Bronchial epithelial cell (primary cell): ENCODE measurements at regions not wholly inside any gene's neighbourhood (a gene's known extent, or its start where the extent isn't known, plus 50 kb on each side); places are given as distances from the start of the nearest gene placed in this dataset.
A peak's percentile ranks its signal among the peaks of the same experiment; 100 is the strongest.
"Not testable (repeated sequence)": the region's sequence is repeated elsewhere in the genome, so short reads cannot be mapped to it uniquely, and the experiment has no call there.

Source experiments
- DNase-seq: peaks from one replicate; pipeline ENCODE4 v3.0.0-alpha.2; 2010; ENCODE audit warnings: low read depth
- FAIRE-seq: peaks from 2 replicates; lab custom pipeline; 2011; peaks lifted over from hg19 to GRCh38; lab: Jason Lieb, UNC
- H3K27me3 ChIP-seq: 2 replicates; pipeline ENCODE4 v1.5.1; 2011; ENCODE audit warnings: low read length; ENCODE audit not compliant: control insufficient read depth, insufficient read depth
- H3K36me3 ChIP-seq: 2 replicates; pipeline ENCODE4 v1.5.1; 2011; ENCODE audit warnings: low read length; ENCODE audit not compliant: control insufficient read depth, insufficient read depth
- H3K4me3 ChIP-seq: 2 replicates; pipeline ENCODE4 v1.5.1; 2011; ENCODE audit warnings: mild to moderate bottlenecking, low read depth, low read length, control low read depth
- CTCF ChIP-seq: IDR thresholded peaks from 2 replicates; pipeline ENCODE4 v1.5.1; 2011; ENCODE audit warnings: mild to moderate bottlenecking, moderate library complexity, low read length, control low read depth, inconsistent platforms; ENCODE audit not compliant: insufficient read depth, severe bottlenecking

- TF ChIP-seq CTCF, result no peak
- no peak overlapping the region for H3K4me3 ChIP-seq
- FAIRE-seq (no peak), DNase-seq (no peak)
- H3K36me3 ChIP-seq, result no peaks in the 10 kb centered on the region
- H3K27me3 ChIP-seq, result no peaks in the 10 kb centered on the region
These were observed 292.8 kb upstream of the PMFBP1 start for GRCh38 chr16:72464597-72465368.

GRCh38 chr16:72464052-72464451, 292.1 kb upstream of the PMFBP1 start:
- FAIRE-seq (no peak), DNase-seq (no peak)
- Histone ChIP-seq H3K27me3 (no peaks in the 10 kb centered on the region), H3K4me3 (no peak overlapping the region), H3K36me3 (no peaks in the 10 kb centered on the region)
- no peak for TF ChIP-seq CTCF

- Histone ChIP-seq H3K4me3 (no peak overlapping the region), H3K36me3 (no peaks in the 10 kb centered on the region), H3K27me3 (no peaks in the 10 kb centered on the region)
- DNase-seq (no peak), FAIRE-seq (no peak)
- TF ChIP-seq CTCF, result no peak
These were observed 286.1 kb upstream of the PMFBP1 start for GRCh38 chr16:72458035-72458434.

GRCh38 chr16:72457243-72457940, 285.4 kb upstream of the PMFBP1 start:
- no peak for TF ChIP-seq CTCF
- Histone ChIP-seq H3K4me3 (no peak overlapping the region), H3K27me3 (no peaks in the 10 kb centered on the region), H3K36me3 (no peaks in the 10 kb centered on the region)
- no peak for FAIRE-seq
- no peak for DNase-seq

GRCh38 chr16:72455743-72456659, 284.0 kb upstream of the PMFBP1 start:
- peak; percentile 35 for DNase-seq
- Histone ChIP-seq H3K4me3 (no peak overlapping the region), H3K27me3 (no peaks in the 10 kb centered on the region), H3K36me3 (no peaks in the 10 kb centered on the region)
- FAIRE-seq, result peak; percentile 40
- TF ChIP-seq CTCF, result no peak

GRCh38 chr16:72453856-72454255, 281.9 kb upstream of the PMFBP1 start:
- not testable (repeated sequence) for DNase-seq, H3K36me3 ChIP-seq, H3K27me3 ChIP-seq, H3K4me3 ChIP-seq, FAIRE-seq
